Panc1 (cell line): ENCODE measurements at regions not wholly inside any gene's neighbourhood (a gene's known extent, or its start where the extent isn't known, plus 50 kb on each side); places are given as distances from the start of the nearest gene placed in this dataset.

ENCODE experiments used
- ATAC-seq: fragments of 200-7000 bp; cut with Tn5 transposase; 2 replicates; pipeline ENCODE4 v1.9.1; 2020; ENCODE audit warnings: mild to moderate bottlenecking, moderate library complexity
- BruUV-seq: library from RNA; stranded (reverse); fragments of 400-500 nt; replicated peaks from 2 replicates; lab custom pipeline; 2021; lab: Mats Ljungman, UMichigan
- CTCF ChIA-PET: fragments of 300-600 bp; sonication (Branson Sonifier 250); formaldehyde crosslinking; loops from one replicate; lab custom pipeline; 2022; ENCODE audit warnings: antibody characterized with exemption; lab: Charles Lee
- POLR2A ChIA-PET: fragments of 300-600 bp; sonication (Branson Sonifier 250); formaldehyde crosslinking; loops from one replicate; lab custom pipeline; 2022; ENCODE audit warnings: antibody characterized with exemption; lab: Charles Lee
- DNase-seq: peaks from one replicate; pipeline ENCODE4 v3.0.0-alpha.2; 2010; ENCODE audit warnings: low read depth, low spot score
- H3K27ac ChIP-seq: 2 replicates; pipeline ENCODE4 v1.5.1; 2011; ENCODE audit warnings: mild to moderate bottlenecking, low read length, inconsistent platforms
- H3K27me3 ChIP-seq: fragments of 200-500 bp; sonication (Bioruptor generic); 2 replicates; pipeline ENCODE4 v1.6.0; 2014; ENCODE audit warnings: low read length, inconsistent platforms; ENCODE audit not compliant: control insufficient read depth, insufficient read depth
- H3K36me3 ChIP-seq: fragments of 200-500 bp; sonication (Bioruptor generic); 2 replicates; pipeline ENCODE4 v1.5.1; 2014; ENCODE audit warnings: inconsistent platforms, mild to moderate bottlenecking, low read length, moderate library complexity; ENCODE audit not compliant: control insufficient read depth, insufficient read depth
- H3K4me1 ChIP-seq: 2 replicates; pipeline ENCODE4 v1.5.1; 2011; ENCODE audit warnings: inconsistent platforms, mild to moderate bottlenecking, low read length, moderate library complexity; ENCODE audit not compliant: control insufficient read depth, insufficient read depth
- H3K4me3 ChIP-seq, 2 experiments: 2 replicates each; pipeline ENCODE4 v1.5.1; 2011 to 2012; ENCODE audit warnings: low read depth in 2 of 2, low read length in 2 of 2, mild to moderate bottlenecking in 2 of 2, inconsistent platforms in 1 of 2, moderate library complexity in 1 of 2
- H3K9me3 ChIP-seq: fragments of 200-500 bp; sonication (Bioruptor generic); 2 replicates; pipeline ENCODE4 v1.5.1; 2014; ENCODE audit warnings: low read depth, mild to moderate bottlenecking, inconsistent platforms, low read length, moderate library complexity; ENCODE audit not compliant: control insufficient read depth, insufficient read depth
- CTCF ChIP-seq: fragments of 450-650 bp; IDR thresholded peaks from 2 replicates; pipeline ENCODE4 v1.5.1; 2017; ENCODE audit warnings: mild to moderate bottlenecking
- POLR2AphosphoS5 ChIP-seq: IDR thresholded peaks from 2 replicates; pipeline ENCODE4 v1.6.1; 2012; ENCODE audit warnings: mild to moderate bottlenecking, low read depth, low read length, moderate library complexity
- SIN3A ChIP-seq: IDR thresholded peaks from 2 replicates; pipeline ENCODE4 v1.6.1; 2012; ENCODE audit warnings: low read depth, mild to moderate bottlenecking, low read length, moderate library complexity, borderline replicate concordance; ENCODE audit not compliant: insufficient read depth
- TCF7L2 ChIP-seq: IDR thresholded peaks from 2 replicates; pipeline ENCODE4 v1.6.1; 2011; ENCODE audit warnings: mild to moderate bottlenecking, low read depth, low read length, inconsistent platforms
- in situ Hi-C: cut with HindIII; loops from 2 replicates; pipeline ENCODE4 v1.10.0; 2016; ENCODE audit warnings: low sequenced_read_pairs, low pct_unique_long_range_greater_than_20kb
- intact Hi-C: fragments of 100-400 bp; cut with micrococcal nuclease; formaldehyde crosslinking; loops from one replicate; pipeline ENCODE4 v1.10.0; 2022; ENCODE audit not compliant: unreplicated experiment
- TF ChIP-seq, protein P1 (sequence below), 2 experiments: IDR thresholded peaks; 2 replicates each; pipeline ENCODE4 v1.6.1; 2011 to 2012; ENCODE audit warnings: low read depth in 2 of 2, control low read depth in 1 of 2, low read length in 1 of 2, mild to moderate bottlenecking in 1 of 2, moderate library complexity in 1 of 2; ENCODE audit not compliant: insufficient read depth in 1 of 2

DNA sequence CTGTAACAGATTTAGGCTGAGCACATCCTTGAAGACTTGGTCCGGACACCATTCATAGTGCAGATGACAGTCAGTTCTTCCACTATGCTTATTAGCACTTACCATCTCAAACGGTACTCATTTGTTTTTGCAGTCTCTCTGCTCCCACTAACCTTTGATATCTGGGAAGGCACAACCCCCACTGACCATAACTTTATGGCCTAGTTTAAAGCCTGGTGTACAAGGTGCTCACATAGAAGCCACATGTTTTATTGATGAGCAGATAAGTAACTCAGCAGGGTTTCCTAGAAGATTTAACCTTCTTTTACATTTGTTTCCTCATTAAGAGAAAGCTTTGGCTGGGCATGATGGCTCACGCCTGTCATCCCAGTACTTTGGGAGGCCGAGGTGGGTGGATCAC lies 119.3 kb upstream of the MAGI3 start:
- BruUV-seq: no TSS peak
- TF ChIP-seq CTCF: no peak
- TF ChIP-seq, protein P1, sequence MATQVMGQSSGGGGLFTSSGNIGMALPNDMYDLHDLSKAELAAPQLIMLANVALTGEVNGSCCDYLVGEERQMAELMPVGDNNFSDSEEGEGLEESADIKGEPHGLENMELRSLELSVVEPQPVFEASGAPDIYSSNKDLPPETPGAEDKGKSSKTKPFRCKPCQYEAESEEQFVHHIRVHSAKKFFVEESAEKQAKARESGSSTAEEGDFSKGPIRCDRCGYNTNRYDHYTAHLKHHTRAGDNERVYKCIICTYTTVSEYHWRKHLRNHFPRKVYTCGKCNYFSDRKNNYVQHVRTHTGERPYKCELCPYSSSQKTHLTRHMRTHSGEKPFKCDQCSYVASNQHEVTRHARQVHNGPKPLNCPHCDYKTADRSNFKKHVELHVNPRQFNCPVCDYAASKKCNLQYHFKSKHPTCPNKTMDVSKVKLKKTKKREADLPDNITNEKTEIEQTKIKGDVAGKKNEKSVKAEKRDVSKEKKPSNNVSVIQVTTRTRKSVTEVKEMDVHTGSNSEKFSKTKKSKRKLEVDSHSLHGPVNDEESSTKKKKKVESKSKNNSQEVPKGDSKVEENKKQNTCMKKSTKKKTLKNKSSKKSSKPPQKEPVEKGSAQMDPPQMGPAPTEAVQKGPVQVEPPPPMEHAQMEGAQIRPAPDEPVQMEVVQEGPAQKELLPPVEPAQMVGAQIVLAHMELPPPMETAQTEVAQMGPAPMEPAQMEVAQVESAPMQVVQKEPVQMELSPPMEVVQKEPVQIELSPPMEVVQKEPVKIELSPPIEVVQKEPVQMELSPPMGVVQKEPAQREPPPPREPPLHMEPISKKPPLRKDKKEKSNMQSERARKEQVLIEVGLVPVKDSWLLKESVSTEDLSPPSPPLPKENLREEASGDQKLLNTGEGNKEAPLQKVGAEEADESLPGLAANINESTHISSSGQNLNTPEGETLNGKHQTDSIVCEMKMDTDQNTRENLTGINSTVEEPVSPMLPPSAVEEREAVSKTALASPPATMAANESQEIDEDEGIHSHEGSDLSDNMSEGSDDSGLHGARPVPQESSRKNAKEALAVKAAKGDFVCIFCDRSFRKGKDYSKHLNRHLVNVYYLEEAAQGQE (IDR thresholded peaks at IDR 0.05; ENCODE audit: insufficient read depth in 1 of 2, low read depth in 2 of 2, low read length in 1 of 2): no peak
- no peak for TF ChIP-seq SIN3A
- no peak for TF ChIP-seq POLR2AphosphoS5
- no peak for TF ChIP-seq TCF7L2

GRCh38 chr1:113275083-113275482 lies 115.2 kb upstream of the MAGI3 start:
- POLR2A ChIA-PET: interaction anchor here (0.5 kb wide), 1 partner anchor 197 kb away, joined by 5 read pairs; no protein-coding TSS in a partner anchor

More for the DNA sequence above, 119.3 kb upstream of the MAGI3 start:
- DNase-seq (no peak), ATAC-seq (no peak)
- POLR2A ChIA-PET: no interaction called here
- Histone ChIP-seq H3K36me3 (no peaks in the 10 kb centered on the region), H3K27ac (no peak overlapping the region), H3K4me1 (no peaks in the 10 kb centered on the region), H3K4me3 (no peak overlapping the region), H3K27me3 (peaks cover 2% of the 10 kb centered on the region; the same call in 1 of the 2 replicates), H3K9me3 (no peaks in the 10 kb centered on the region)
- in situ Hi-C loops (no loop called here), intact Hi-C loops (no loop called here)
- CTCF ChIA-PET: interaction anchor here (0.7 kb wide), 1 partner anchor 216 kb away, joined by 5 read pairs; no protein-coding TSS in a partner anchor

More at GRCh38 chr1:113275083-113275482, 115.2 kb upstream of the MAGI3 start:
- ATAC-seq (no peak), DNase-seq (no peak)
- Histone ChIP-seq H3K9me3 (no peaks in the 10 kb centered on the region), H3K27me3 (peaks cover 5% of the 10 kb centered on the region; the same call in 1 of the 2 replicates), H3K36me3 (no peaks in the 10 kb centered on the region), H3K4me1 (no peaks in the 10 kb centered on the region), H3K4me3 (no peak overlapping the region), H3K27ac (no peak overlapping the region)
- in situ Hi-C loops (no loop called here), intact Hi-C loops (no loop called here)
- CTCF ChIA-PET: no interaction called here
- no TSS peak for BruUV-seq
- TF ChIP-seq SIN3A: no peak
- TF ChIP-seq, protein P1 (IDR thresholded peaks at IDR 0.05; ENCODE audit: insufficient read depth in 1 of 2, low read depth in 2 of 2, low read length in 1 of 2): no peak
